K562 (cell line): ENCODE measurements at regions not wholly inside any gene's neighbourhood (a gene's known extent, or its start where the extent isn't known, plus 50 kb on each side); places are given as distances from the start of the nearest gene placed in this dataset.

Source experiments
- ARID1B ChIP-seq: fragments of 450-650 bp; IDR thresholded peaks from 2 replicates; pipeline ENCODE4 v1.6.1; 2016; ENCODE audit warnings: antibody characterized with exemption, mild to moderate bottlenecking, inconsistent platforms
- LCOR ChIP-seq: sonication (generic); formaldehyde crosslinking; IDR thresholded peaks from 2 replicates; pipeline ENCODE4 v1.8.0; 2022; ENCODE audit warnings: mild to moderate bottlenecking, missing genetic modification reagents
- MAFK ChIP-seq: IDR thresholded peaks from 2 replicates; pipeline ENCODE4 v1.6.1; 2011; ENCODE audit warnings: low read length, improper control_type of control experiment
- MTA1 ChIP-seq: fragments of 450-650 bp; IDR thresholded peaks from 2 replicates; pipeline ENCODE4 v1.6.1; 2017; ENCODE audit warnings: borderline replicate concordance
- OTX1 ChIP-seq: fragments of 450-650 bp; formaldehyde crosslinking; IDR thresholded peaks from 2 replicates; pipeline ENCODE4 v1.4.0; 2022; ENCODE audit warnings: mild to moderate bottlenecking
- PHB ChIP-seq: fragments of 250-450 bp; sonication (Bioruptor Pico); IDR thresholded peaks from 2 replicates; pipeline ENCODE4 v1.5.0; 2021
- PURB ChIP-seq: sonication (generic); formaldehyde crosslinking; IDR thresholded peaks from 2 replicates; pipeline ENCODE4 v1.9.0; 2021; ENCODE audit warnings: low read depth, mild to moderate bottlenecking, missing genetic modification reagents
- SMARCA4 ChIP-seq: fragments of 450-650 bp; IDR thresholded peaks from 2 replicates; pipeline ENCODE4 v1.6.1; 2016
- SPI1 ChIP-seq: IDR thresholded peaks from 2 replicates; pipeline ENCODE4 v1.6.1; 2011; ENCODE audit warnings: low read depth, low read length, control low read depth, borderline replicate concordance
- SRSF9 ChIP-seq: fragments of 200-400 bp; formaldehyde crosslinking; IDR thresholded peaks from 2 replicates; pipeline ENCODE4 v1.6.1; 2017; ENCODE audit warnings: low read depth, low read length, borderline replicate concordance
- ZMIZ1 ChIP-seq, 2 experiments: fragments of 150-350 bp in 1 of 2; IDR thresholded peaks; 2 replicates each; pipeline ENCODE4 v1.6.1; 2012 to 2016; ENCODE audit warnings: low read depth in 2 of 2, low read length in 2 of 2, mild to moderate bottlenecking in 1 of 2, moderate library complexity in 1 of 2
- ZNF239 ChIP-seq: fragments of 250-450 bp; sonication (Bioruptor Pico); IDR thresholded peaks from 2 replicates; pipeline ENCODE4 v1.4.0; 2020; ENCODE audit warnings: mild to moderate bottlenecking
- ZNF561 ChIP-seq: fragments of 450-650 bp; formaldehyde crosslinking; conservative IDR thresholded peaks from 2 replicates; pipeline ENCODE4 v1.4.0; 2020; ENCODE audit warnings: mild to moderate bottlenecking, moderate library complexity
- ZNF639 ChIP-seq, 2 experiments: fragments of 200-800 bp in 1 of 2; sonication (Bioruptor generic) in 1 of 2; sonication (generic) in 1 of 2; formaldehyde crosslinking in 1 of 2; IDR thresholded peaks in 1 of 2; conservative IDR thresholded peaks in 1 of 2; 2 replicates each; pipeline versions ENCODE4 v1.5.0 to v1.6.1; 2016 to 2020; ENCODE audit warnings: missing compliant biosample characterization in 1 of 2, missing genetic modification characterization in 1 of 2, missing genetic modification reagents in 1 of 2
- ZNF785 ChIP-seq: fragments of 250-450 bp; sonication (Bioruptor Pico); IDR thresholded peaks from 2 replicates; pipeline ENCODE4 v1.4.0; 2020; ENCODE audit warnings: mild to moderate bottlenecking
- TF ChIP-seq, protein P1 (sequence below): sonication (generic); formaldehyde crosslinking; IDR thresholded peaks from 2 replicates; pipeline ENCODE4 v1.8.1; 2023; ENCODE audit warnings: mild to moderate bottlenecking, missing genetic modification reagents
- TF ChIP-seq, protein P2 (sequence below): sonication (generic); formaldehyde crosslinking; IDR thresholded peaks from 2 replicates; pipeline ENCODE4 v1.8.1; 2022; ENCODE audit warnings: missing genetic modification reagents

- TF ChIP-seq, protein P1, sequence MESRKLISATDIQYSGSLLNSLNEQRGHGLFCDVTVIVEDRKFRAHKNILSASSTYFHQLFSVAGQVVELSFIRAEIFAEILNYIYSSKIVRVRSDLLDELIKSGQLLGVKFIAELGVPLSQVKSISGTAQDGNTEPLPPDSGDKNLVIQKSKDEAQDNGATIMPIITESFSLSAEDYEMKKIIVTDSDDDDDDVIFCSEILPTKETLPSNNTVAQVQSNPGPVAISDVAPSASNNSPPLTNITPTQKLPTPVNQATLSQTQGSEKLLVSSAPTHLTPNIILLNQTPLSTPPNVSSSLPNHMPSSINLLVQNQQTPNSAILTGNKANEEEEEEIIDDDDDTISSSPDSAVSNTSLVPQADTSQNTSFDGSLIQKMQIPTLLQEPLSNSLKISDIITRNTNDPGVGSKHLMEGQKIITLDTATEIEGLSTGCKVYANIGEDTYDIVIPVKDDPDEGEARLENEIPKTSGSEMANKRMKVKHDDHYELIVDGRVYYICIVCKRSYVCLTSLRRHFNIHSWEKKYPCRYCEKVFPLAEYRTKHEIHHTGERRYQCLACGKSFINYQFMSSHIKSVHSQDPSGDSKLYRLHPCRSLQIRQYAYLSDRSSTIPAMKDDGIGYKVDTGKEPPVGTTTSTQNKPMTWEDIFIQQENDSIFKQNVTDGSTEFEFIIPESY = 0 out of 2 replicates have a peak, but pooled peaks have one; percentile 2
- TF ChIP-seq SMARCA4 = peak; percentile 29; the same call in 1 of the 2 replicates
- no peak for TF ChIP-seq ARID1B
- TF ChIP-seq ZNF785 (CRISPR knock-in tag) = no peak
- no peak for TF ChIP-seq PHB (CRISPR knock-in tag)
- TF ChIP-seq, protein P2, sequence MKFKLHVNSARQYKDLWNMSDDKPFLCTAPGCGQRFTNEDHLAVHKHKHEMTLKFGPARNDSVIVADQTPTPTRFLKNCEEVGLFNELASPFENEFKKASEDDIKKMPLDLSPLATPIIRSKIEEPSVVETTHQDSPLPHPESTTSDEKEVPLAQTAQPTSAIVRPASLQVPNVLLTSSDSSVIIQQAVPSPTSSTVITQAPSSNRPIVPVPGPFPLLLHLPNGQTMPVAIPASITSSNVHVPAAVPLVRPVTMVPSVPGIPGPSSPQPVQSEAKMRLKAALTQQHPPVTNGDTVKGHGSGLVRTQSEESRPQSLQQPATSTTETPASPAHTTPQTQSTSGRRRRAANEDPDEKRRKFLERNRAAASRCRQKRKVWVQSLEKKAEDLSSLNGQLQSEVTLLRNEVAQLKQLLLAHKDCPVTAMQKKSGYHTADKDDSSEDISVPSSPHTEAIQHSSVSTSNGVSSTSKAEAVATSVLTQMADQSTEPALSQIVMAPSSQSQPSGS (CRISPR knock-in tag) = no peak
- TF ChIP-seq OTX1 (CRISPR knock-in tag) = peak; percentile 50; the same call in 1 of the 2 replicates
- no peak for TF ChIP-seq SRSF9
- peak; percentile 4; the same call in 1 of the 2 replicates for TF ChIP-seq MAFK
- TF ChIP-seq ZNF639 (CRISPR knock-in tag; conservative IDR thresholded peaks at IDR 0.05 in 1 of 2, IDR thresholded peaks at IDR 0.05 in 1 of 2) = no peak
- TF ChIP-seq LCOR (CRISPR knock-in tag) = no peak
- no peak for TF ChIP-seq PURB
- no peak for TF ChIP-seq ZNF561
- TF ChIP-seq SPI1 = peak; percentile 55; the same call in 1 of the 2 replicates
- TF ChIP-seq ZNF239 (CRISPR knock-in tag) = 0 out of 2 replicates have a peak, but pooled peaks have one; percentile 30
- TF ChIP-seq MTA1 = no peak
- TF ChIP-seq ZMIZ1 (IDR thresholded peaks at IDR 0.05; ENCODE audit: low read depth in 2 of 2, low read length in 2 of 2) = no peak
Measured at GRCh38 chr2:64766841-64767669, 113.3 kb upstream of the SERTAD2 start (continued).
